Skeletal muscle satellite cell (primary cell): ENCODE measurements at regions not wholly inside any gene's neighbourhood (a gene's known extent, or its start where the extent isn't known, plus 50 kb on each side); places are given as distances from the start of the nearest gene placed in this dataset.

Experiments
- H3K27me3 ChIP-seq: 2 replicates; pipeline ENCODE4 v1.7.0; 2013; ENCODE audit warnings: low read length; ENCODE audit not compliant: control insufficient read depth, insufficient read depth
- H3K36me3 ChIP-seq: 2 replicates; pipeline ENCODE4 v1.7.0; 2013; ENCODE audit warnings: mild to moderate bottlenecking, control low read depth, low read length; ENCODE audit not compliant: insufficient read depth
- H3K4me1 ChIP-seq: 2 replicates; pipeline ENCODE4 v1.7.0; 2013; ENCODE audit warnings: low read length; ENCODE audit not compliant: control insufficient read depth, insufficient read depth
- H3K4me2 ChIP-seq: 2 replicates; pipeline ENCODE4 v1.7.0; 2013; ENCODE audit warnings: mild to moderate bottlenecking, low read length
- H3K4me3 ChIP-seq: 2 replicates; pipeline ENCODE4 v1.7.0; 2013; ENCODE audit warnings: low read length
- H3K9ac ChIP-seq: 2 replicates; pipeline ENCODE4 v1.7.0; 2013; ENCODE audit warnings: mild to moderate bottlenecking, low read depth, low read length, moderate library complexity
- H3K9me3 ChIP-seq: replicated peaks from 2 replicates; pipeline ENCODE4 v1.7.0; 2013; ENCODE audit warnings: mild to moderate bottlenecking, control low read depth, low read length

DNA sequence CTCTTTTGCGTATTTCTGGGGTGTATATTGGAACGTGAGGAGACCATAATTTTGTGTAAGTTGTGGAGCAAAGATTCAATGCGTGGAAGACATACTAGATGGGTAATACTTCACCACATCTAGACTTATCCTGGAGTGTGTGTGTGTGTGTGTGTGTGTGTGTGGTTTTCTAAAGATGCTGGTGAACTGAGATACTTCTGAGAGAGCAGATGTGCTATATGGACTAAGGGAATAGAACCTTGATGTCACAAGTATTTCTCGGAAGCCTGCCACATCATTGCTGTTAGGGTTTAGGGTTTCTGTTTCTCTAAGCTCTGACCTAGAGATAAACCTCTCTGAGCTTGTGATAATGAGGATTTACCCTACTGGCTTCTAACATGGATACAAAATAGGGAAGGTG, 138.8 kb downstream of the DACT1 start:
- no peaks in the 10 kb centered on the region for H3K27me3 ChIP-seq
- H3K4me2 ChIP-seq = no peak overlapping the region
- H3K4me1 ChIP-seq = no peaks in the 10 kb centered on the region
- H3K9ac ChIP-seq = no peak overlapping the region
- H3K4me3 ChIP-seq = no peak overlapping the region
- no peaks in the 10 kb centered on the region for H3K36me3 ChIP-seq
- H3K9me3 ChIP-seq = no peaks in the 10 kb centered on the region

DNA sequence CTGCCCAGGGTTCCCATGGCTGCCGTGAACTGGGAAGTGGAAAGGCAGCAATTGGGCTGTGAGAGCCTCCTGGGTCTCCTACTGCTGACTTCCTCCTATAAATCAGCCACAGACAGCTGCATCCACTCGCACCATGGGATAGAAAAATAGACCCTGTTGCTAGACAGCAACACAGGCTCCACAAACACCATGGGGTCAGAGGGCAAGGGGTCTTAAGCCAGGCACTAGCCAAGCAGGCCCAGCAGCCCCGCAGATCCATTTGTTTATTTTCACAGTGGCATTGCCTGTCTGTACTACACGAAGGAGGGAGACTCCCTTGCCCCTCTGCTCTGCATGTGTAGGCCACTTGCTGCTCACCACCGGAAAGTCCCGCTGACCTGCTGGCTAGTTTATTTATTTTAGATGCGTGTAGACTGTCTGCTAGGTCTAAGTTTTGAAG, 139.8 kb downstream of the DACT1 start:
- H3K36me3 ChIP-seq = no peaks in the 10 kb centered on the region
- no peak overlapping the region for H3K9ac ChIP-seq
- H3K4me3 ChIP-seq = no peak overlapping the region
- H3K4me1 ChIP-seq = no peaks in the 10 kb centered on the region
- no peaks in the 10 kb centered on the region for H3K27me3 ChIP-seq
- H3K9me3 ChIP-seq = no peaks in the 10 kb centered on the region
- no peak overlapping the region for H3K4me2 ChIP-seq

DNA sequence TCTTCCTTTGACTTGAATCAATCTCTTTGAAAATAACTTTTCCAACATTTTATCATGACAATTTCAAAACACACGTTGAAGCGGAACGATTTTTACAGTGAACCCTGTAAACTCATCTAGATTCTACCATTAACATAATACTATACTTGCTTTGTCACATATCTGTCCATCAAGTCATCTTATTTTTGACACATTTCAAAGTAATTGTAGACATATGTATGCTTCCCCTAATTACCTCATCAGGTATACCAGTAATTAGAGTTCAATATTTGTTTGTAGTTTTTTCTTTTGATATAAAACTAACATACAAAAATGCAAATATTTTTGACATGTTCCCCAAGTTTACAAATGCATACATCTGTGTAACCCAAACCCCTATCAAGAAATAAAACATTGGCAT, 140.4 kb downstream of the DACT1 start:
- H3K4me1 ChIP-seq = no peaks in the 10 kb centered on the region
- H3K36me3 ChIP-seq = no peaks in the 10 kb centered on the region
- no peak overlapping the region for H3K9ac ChIP-seq
- no peaks in the 10 kb centered on the region for H3K27me3 ChIP-seq
- H3K4me2 ChIP-seq = no peak overlapping the region
- H3K4me3 ChIP-seq = no peak overlapping the region
- H3K9me3 ChIP-seq = no peaks in the 10 kb centered on the region

DNA sequence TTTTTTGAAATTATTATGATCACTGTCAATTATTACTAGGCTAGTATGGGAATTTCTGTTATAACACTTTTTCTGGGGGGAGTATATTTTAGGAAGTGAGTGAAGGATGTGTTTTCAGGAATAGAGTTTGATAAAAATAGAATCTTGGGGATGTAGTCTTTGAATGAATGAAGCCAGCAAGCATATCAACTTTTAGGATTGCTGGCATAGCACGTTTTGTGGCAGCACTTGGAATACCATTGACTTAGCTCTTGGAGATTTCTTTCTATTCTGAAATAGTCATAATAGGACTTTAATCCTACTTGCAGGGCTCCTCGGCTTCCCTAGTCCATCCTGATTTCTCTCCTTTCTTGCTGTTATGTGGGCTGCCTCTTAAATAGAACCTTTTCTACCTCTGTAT, 141.6 kb downstream of the DACT1 start:
- Histone ChIP-seq H3K9me3 (no peaks in the 10 kb centered on the region), H3K36me3 (no peaks in the 10 kb centered on the region), H3K9ac (no peak overlapping the region), H3K4me3 (no peak overlapping the region), H3K27me3 (no peaks in the 10 kb centered on the region), H3K4me1 (no peaks in the 10 kb centered on the region), H3K4me2 (no peak overlapping the region)

DNA sequence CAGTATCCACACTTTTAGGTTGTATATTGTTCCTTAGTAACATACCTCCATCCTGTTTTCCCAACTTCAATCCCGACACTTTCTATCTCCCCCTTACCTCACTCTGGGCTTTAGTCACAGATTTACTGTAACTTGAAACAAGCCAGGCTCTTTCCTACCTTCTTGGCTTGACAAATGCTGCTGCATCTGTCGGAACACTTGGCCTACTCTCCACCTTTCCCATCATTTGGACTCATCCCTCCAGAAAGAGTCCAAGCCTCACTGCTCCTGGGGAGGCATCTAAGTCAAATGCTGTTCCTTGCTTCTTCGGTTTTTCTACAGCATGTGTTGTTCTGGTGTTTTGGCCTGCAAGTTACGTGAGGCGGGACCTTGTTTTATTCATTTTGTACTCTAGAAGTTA, 142.4 kb downstream of the DACT1 start:
- H3K36me3 ChIP-seq = no peaks in the 10 kb centered on the region
- H3K27me3 ChIP-seq = no peaks in the 10 kb centered on the region
- no peaks in the 10 kb centered on the region for H3K9me3 ChIP-seq
- no peak overlapping the region for H3K4me2 ChIP-seq
- H3K4me3 ChIP-seq = no peak overlapping the region
- no peak overlapping the region for H3K9ac ChIP-seq
- H3K4me1 ChIP-seq = no peaks in the 10 kb centered on the region

DNA sequence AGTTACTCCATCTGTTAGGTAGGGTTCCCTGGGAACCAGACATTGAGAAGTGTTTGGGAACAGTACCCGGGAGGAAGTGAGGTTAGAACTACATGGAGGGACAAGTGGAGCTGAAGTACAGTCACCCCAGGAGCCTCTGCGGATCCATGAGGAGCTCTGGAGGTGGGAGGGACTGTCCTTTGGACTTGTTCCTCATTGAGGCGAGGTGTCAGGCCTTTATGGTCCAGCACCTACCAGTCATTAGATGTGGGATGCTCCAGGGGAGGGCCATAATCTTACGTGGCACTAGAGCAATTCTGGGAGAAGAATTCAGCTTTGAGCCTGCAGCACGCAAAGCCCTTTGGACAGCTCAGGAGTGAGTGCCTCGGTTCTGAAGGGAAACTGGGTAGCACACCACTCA, 142.8 kb downstream of the DACT1 start:
- H3K27me3 ChIP-seq = no peaks in the 10 kb centered on the region
- H3K9ac ChIP-seq = no peak overlapping the region
- H3K9me3 ChIP-seq = no peaks in the 10 kb centered on the region
- no peaks in the 10 kb centered on the region for H3K4me1 ChIP-seq
- H3K4me2 ChIP-seq = no peak overlapping the region
- no peaks in the 10 kb centered on the region for H3K36me3 ChIP-seq
- H3K4me3 ChIP-seq = no peak overlapping the region

DNA sequence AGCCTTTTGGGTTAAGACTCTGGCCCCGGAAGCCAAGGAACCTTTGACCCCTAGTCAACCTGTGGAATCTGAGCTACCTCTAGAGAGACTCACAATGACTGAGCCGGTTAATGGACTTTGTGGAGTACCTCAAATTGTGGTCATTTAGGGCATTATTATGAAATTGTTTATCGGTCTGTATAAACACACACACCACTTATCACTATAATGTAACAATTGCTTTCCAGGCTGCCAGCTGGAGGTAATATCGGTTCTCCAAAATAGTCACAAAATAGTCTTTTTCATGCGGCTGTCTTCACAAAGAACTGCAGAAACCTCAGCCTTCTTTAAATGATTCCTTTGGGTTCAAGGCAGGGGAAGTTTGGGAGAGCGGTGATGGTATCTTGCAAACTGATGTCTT, 144.2 kb downstream of the DACT1 start:
- no peak overlapping the region for H3K4me2 ChIP-seq
- H3K36me3 ChIP-seq = no peaks in the 10 kb centered on the region
- no peaks in the 10 kb centered on the region for H3K4me1 ChIP-seq
- H3K4me3 ChIP-seq = no peak overlapping the region
- H3K9me3 ChIP-seq = no peaks in the 10 kb centered on the region
- H3K27me3 ChIP-seq = peaks cover 3% of the 10 kb centered on the region
- H3K9ac ChIP-seq = no peak overlapping the region

DNA sequence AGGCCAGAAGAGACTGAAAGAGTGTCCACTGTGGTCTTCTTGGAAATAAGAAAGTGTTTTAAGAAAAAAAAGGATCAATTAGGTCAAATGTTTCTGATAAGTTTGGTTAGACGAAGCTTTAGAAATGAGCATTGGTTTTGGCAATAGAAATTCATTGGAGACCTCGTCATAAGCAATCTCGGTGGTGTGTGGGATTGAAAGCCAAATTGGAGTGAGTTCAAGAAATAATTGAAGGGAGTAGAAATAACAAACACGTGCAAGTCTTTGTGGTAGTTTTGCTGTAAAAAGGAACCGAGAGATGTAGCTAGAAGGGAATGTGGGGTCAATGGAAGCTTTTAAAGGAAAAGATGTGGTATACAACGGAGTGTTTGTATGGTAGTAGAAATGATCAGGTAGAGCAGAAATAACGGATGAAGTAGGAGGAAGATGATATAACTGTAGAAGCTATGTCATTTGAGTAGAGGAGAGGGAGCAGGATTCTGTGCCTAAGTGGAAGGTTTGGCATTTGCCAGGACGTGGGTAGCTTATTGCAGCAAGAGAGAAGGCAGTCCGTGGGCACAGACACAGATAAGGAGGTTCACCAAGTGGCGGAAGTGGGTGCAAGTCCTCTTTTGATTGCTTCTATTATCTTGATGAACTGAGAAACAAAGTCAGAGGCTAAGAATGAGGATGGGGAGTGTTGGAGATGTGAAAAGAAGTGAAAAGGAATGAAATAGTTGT, 146.2 kb downstream of the DACT1 start:
- Histone ChIP-seq H3K4me3 (no peak overlapping the region), H3K27me3 (peaks cover 3% of the 10 kb centered on the region), H3K36me3 (no peaks in the 10 kb centered on the region), H3K9ac (no peak overlapping the region), H3K9me3 (no peaks in the 10 kb centered on the region), H3K4me2 (no peak overlapping the region), H3K4me1 (no peaks in the 10 kb centered on the region)

DNA sequence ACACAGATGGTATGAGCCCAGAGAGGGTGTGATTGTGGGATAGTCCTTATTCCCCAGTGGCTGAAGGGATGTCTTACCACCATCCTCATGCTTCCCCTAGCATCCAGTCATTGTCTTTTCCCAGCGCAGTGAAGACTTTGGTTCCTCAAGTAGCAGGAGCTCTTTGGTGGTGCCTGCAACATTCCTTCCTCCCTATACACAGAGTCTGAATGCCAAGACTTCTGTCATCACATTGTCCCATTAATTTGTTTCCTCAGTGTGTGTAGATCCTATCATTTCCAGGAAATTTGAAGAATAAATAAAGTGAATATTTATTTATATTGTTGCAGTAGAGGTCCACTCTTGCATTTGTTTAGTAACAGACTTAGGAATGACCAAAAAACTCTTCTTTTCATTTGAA, 147.2 kb downstream of the DACT1 start:
- no peak overlapping the region for H3K4me3 ChIP-seq
- no peak overlapping the region for H3K4me2 ChIP-seq
- no peaks in the 10 kb centered on the region for H3K4me1 ChIP-seq
- peaks cover 3% of the 10 kb centered on the region for H3K27me3 ChIP-seq
- H3K9ac ChIP-seq = no peak overlapping the region
- no peaks in the 10 kb centered on the region for H3K36me3 ChIP-seq
- H3K9me3 ChIP-seq = no peaks in the 10 kb centered on the region

DNA sequence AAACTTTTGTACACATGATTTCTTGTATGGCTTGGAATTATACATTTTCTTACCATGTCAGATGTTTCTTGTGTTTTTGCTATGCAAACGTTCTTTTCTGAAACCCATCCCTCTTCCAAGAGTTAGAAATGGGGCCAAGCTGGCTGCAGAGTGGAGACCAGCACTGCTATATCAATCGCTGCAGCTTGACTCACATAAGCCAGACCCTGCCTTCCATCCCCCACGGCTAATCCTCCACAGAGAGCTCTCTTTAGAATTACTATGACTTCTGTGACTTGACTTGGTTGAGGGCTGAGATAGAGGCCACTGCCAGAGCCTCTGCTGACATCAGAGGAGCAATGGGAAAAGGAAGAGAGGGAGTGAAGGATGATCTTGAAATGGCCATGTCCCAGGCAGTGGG, 147.9 kb downstream of the DACT1 start:
- no peaks in the 10 kb centered on the region for H3K4me1 ChIP-seq
- H3K27me3 ChIP-seq = peaks cover 3% of the 10 kb centered on the region
- H3K36me3 ChIP-seq = no peaks in the 10 kb centered on the region
- no peak overlapping the region for H3K9ac ChIP-seq
- no peaks in the 10 kb centered on the region for H3K9me3 ChIP-seq
- no peak overlapping the region for H3K4me3 ChIP-seq
- H3K4me2 ChIP-seq = no peak overlapping the region

DNA sequence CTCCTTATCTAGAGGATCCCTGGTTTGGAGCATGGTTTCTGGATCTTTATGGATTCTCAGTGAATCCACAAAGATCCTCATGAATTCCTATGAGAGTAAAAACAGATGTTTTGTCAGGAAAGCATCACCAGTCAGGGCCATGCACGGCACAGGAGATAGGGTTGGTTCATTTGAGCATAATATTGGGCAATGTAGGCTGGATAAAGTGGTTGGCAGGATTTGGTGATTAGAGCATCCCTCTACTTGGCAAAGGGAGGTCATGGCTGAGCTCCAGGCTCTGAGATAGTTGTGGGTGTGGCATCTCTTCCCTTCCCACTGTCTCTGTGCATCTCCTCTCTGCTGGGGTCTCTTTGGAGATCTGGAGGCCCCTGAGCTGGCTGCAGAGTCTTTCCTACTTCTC, 149.8 kb downstream of the DACT1 start:
- Histone ChIP-seq H3K9me3 (no peaks in the 10 kb centered on the region), H3K9ac (no peak overlapping the region), H3K36me3 (no peaks in the 10 kb centered on the region), H3K4me1 (peaks cover 2% of the 10 kb centered on the region), H3K4me3 (no peak overlapping the region), H3K27me3 (peaks cover 3% of the 10 kb centered on the region), H3K4me2 (no peak overlapping the region)

DNA sequence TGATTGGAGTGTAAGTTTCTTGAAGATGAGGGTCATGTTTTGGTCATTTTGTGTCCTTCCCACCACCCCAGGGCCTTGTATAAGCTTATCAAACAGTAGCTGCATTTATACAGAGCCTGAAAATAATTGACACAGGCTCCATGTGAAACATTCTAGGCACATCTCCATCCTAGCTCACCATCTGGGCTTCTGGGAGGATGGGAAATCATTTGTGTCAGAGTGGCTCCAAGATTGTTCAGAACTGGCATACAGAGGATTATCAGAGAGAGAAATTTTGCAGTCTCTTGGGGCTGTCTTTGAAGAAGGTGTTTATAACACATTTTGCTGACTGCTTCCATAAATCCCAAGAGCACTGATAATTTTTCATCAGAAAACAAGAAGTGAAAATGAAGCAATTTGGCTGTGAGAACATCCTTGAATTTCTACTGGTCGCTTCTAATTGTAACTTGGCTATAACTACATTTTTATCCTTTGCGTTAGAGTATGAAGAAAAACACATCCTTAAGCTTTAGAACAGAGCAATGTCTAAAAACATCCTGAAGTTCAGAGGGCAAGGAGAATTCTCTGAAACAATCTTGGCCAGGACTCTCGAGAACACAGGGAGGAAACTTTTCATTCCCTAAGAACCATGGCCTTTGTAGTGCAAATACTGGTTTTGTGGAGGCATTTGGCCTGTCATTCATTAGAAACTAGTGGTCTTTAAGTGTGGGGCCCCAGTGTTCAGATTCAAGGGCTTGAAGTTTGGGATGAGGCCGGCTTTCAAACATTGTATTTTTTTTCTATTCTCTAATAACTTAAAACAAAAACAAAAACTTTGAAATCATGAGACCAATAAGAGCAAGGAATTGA, 151.1 kb downstream of the DACT1 start:
- no peak overlapping the region for H3K4me3 ChIP-seq
- H3K9me3 ChIP-seq = no peaks in the 10 kb centered on the region
- H3K9ac ChIP-seq = no peak overlapping the region
- no peak overlapping the region for H3K4me2 ChIP-seq
- no peaks in the 10 kb centered on the region for H3K36me3 ChIP-seq
- H3K4me1 ChIP-seq = peaks cover 12% of the 10 kb centered on the region
- peaks cover 3% of the 10 kb centered on the region for H3K27me3 ChIP-seq
